ENCODE measurements at regions not wholly inside any gene's neighbourhood (a gene's known extent, or its start where the extent isn't known, plus 50 kb on each side); places are given as distances from the start of the nearest gene placed in this dataset.

DNA sequence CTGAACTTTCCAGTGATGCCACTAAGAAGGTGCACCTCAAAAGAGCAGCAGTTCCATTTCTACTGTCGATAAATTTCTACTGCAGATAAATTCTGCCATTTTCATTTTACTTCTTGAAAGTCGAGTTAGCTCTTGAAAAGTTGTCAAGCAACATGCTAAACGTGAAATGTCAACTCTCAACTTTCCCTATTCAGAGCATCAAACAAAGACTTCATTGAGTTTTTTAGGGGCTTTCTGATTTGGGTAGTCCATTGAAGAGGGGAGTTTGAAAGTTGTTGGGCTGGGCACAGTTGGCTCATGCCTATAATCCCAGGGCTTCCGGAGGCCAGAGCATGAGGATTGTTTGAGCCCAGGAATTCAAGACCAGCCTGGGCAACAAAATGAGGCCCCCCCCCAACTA, 59.4 kb upstream of the SYNE2 start:
- Histone ChIP-seq H3K4me3 (no peak overlapping the region), H3K27ac (ENCODE audit: low read depth in 1 of 2, low read length in 1 of 2) (no peak overlapping the region), H3K36me3 (ENCODE audit: control insufficient read depth in 4 of 4, insufficient read depth in 4 of 4, low read length in 4 of 4) (no peaks in the 10 kb centered on the region), H3K9me3 (ENCODE audit: control insufficient read depth in 4 of 4, insufficient read depth in 3 of 4, low read length in 3 of 4) (no peaks in the 10 kb centered on the region), H3K27me3 (ENCODE audit: control insufficient read depth in 3 of 3, insufficient read depth in 3 of 3, low read length in 2 of 3) (no peaks in the 10 kb centered on the region), H3K4me1 (ENCODE audit: control insufficient read depth in 5 of 5, insufficient read depth in 5 of 5, low read length in 5 of 5) (peaks cover 0 to 1% (median 0%) of the 10 kb centered on the region in 5 donors), H3K9ac (ENCODE audit: insufficient read depth in 1 of 2, low read length in 2 of 2) (no peak overlapping the region)
- TF ChIP-seq, protein P1, sequence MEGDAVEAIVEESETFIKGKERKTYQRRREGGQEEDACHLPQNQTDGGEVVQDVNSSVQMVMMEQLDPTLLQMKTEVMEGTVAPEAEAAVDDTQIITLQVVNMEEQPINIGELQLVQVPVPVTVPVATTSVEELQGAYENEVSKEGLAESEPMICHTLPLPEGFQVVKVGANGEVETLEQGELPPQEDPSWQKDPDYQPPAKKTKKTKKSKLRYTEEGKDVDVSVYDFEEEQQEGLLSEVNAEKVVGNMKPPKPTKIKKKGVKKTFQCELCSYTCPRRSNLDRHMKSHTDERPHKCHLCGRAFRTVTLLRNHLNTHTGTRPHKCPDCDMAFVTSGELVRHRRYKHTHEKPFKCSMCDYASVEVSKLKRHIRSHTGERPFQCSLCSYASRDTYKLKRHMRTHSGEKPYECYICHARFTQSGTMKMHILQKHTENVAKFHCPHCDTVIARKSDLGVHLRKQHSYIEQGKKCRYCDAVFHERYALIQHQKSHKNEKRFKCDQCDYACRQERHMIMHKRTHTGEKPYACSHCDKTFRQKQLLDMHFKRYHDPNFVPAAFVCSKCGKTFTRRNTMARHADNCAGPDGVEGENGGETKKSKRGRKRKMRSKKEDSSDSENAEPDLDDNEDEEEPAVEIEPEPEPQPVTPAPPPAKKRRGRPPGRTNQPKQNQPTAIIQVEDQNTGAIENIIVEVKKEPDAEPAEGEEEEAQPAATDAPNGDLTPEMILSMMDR (IDR thresholded peaks at IDR 0.05; ENCODE audit: control extremely low read depth, extremely low read depth): no peak
- DNase-seq: peak; percentile 43 to 80 (median 57)
- WGBS, 2 donors: 64 to 84% methylated on average over 4 of the region's 4 CpGs
- no peak for ATAC-seq (ENCODE audit: insufficient read depth, low FRiP score)

DNA sequence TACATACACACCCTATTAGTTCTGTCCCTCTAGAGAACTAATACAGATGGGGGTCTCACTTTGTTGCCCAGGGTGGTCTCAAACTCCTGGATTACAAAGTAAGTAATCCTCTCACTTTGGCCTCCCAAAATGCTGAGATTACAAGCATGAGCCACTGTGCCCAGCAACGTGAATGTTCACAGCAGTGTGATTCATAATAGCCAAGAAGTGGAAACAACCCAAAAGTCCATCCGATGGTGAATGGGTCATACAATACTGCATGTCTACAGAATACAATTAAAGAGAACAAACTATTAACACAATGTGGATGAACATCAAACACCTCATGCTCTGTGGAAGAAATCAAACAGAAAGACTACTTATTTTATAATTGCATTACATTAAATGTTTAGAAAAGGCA, 57.3 kb upstream of the SYNE2 start:
- Histone ChIP-seq H3K4me1 (ENCODE audit: control insufficient read depth in 5 of 5, insufficient read depth in 5 of 5, low read length in 5 of 5) (no peaks in the 10 kb centered on the region), H3K9ac (ENCODE audit: insufficient read depth in 1 of 2, low read length in 2 of 2) (no peak overlapping the region), H3K9me3 (ENCODE audit: control insufficient read depth in 4 of 4, insufficient read depth in 3 of 4, low read length in 3 of 4) (no peaks in the 10 kb centered on the region), H3K4me3 (no peak overlapping the region), H3K27me3 (ENCODE audit: control insufficient read depth in 3 of 3, insufficient read depth in 3 of 3, low read length in 2 of 3) (no peaks in the 10 kb centered on the region), H3K36me3 (ENCODE audit: control insufficient read depth in 4 of 4, insufficient read depth in 4 of 4, low read length in 4 of 4) (no peaks in the 10 kb centered on the region), H3K27ac (ENCODE audit: low read depth in 1 of 2, low read length in 1 of 2) (no peak overlapping the region)
- 68 to 89% methylated on average over 2 of the region's 2 CpGs for WGBS, 2 donors
- DNase-seq (no peak), ATAC-seq (ENCODE audit: insufficient read depth, low FRiP score) (no peak)
- TF ChIP-seq, protein P1 (IDR thresholded peaks at IDR 0.05; ENCODE audit: control extremely low read depth, extremely low read depth): no peak

DNA sequence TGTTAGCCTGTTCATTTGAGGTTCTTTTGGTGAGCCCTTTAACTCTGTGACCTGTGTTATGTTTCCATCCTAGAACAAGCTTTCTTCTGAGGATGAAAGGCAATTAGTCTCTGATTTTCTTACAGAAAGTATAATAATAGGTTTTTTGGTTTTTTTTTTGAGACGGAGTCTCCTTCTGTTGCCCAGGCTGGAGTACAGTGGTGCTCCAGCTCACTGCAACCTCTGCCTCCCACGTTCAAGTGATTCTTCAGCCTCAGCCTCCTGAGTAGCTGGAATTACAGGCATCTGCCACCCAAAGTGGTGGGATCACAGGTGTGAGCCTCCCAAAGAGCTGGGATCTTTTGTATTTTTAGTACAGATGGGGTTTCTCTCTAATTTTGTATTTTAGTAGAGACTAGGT, 52.7 kb upstream of the SYNE2 start:
- Histone ChIP-seq H3K9me3 (ENCODE audit: control insufficient read depth in 4 of 4, insufficient read depth in 3 of 4, low read length in 3 of 4) (no peaks in the 10 kb centered on the region), H3K4me1 (ENCODE audit: control insufficient read depth in 5 of 5, insufficient read depth in 5 of 5, low read length in 5 of 5) (no peaks in the 10 kb centered on the region), H3K36me3 (ENCODE audit: control insufficient read depth in 4 of 4, insufficient read depth in 4 of 4, low read length in 4 of 4) (no peaks in the 10 kb centered on the region), H3K4me3 (no peak overlapping the region), H3K9ac (ENCODE audit: insufficient read depth in 1 of 2, low read length in 2 of 2) (no peak overlapping the region), H3K27me3 (ENCODE audit: control insufficient read depth in 3 of 3, insufficient read depth in 3 of 3, low read length in 2 of 3) (no peaks in the 10 kb centered on the region), H3K27ac (ENCODE audit: low read depth in 1 of 2, low read length in 1 of 2) (no peak overlapping the region)
- TF ChIP-seq, protein P1 (IDR thresholded peaks at IDR 0.05; ENCODE audit: control extremely low read depth, extremely low read depth): no peak
- no peak for ATAC-seq (ENCODE audit: insufficient read depth, low FRiP score)
- WGBS, 2 donors: 62 to 78% methylated on average over 2 of the region's 2 CpGs
- DNase-seq: no peak

DNA sequence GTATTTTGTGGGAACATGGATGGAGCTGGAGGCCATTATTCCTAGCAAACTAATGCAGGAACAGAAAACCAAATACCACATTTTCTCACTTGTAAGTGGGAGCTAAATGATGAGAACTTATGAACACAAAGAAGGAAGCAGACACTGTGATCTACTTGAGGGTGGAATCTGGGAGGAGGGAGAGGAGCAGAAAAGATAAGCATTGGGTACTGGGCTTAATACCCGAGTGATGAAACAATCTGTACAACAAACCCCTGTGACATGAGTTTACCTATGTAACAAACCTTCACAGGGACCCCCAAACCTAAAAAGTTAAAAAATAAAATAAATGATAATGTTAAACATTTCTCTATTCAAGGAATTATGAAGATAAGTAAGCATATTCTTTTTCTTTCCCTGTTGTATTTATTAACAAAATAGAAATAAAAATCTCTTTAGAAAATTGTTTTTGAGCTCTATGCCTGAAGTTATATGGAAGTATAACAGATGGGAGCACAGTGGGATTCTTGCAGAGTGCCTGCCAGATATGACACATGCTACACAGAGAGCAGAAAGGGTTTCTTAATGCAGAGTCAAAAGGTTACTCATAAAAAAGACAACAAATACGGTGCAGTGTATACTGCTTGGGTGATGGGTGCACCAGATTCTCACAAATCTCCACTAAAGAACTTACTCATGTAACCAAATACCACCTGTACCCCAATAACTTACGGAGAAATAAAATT, 52.0 kb upstream of the SYNE2 start:
- no peak overlapping the region for H3K9ac ChIP-seq (ENCODE audit: insufficient read depth in 1 of 2, low read length in 2 of 2)
- no peaks in the 10 kb centered on the region for H3K36me3 ChIP-seq (ENCODE audit: control insufficient read depth in 4 of 4, insufficient read depth in 4 of 4, low read length in 4 of 4)
- no peak for DNase-seq
- no peak overlapping the region for H3K27ac ChIP-seq (ENCODE audit: low read depth in 1 of 2, low read length in 1 of 2)
- no peaks in the 10 kb centered on the region for H3K9me3 ChIP-seq (ENCODE audit: control insufficient read depth in 4 of 4, insufficient read depth in 3 of 4, low read length in 3 of 4)
- no peak overlapping the region for H3K4me3 ChIP-seq
- TF ChIP-seq, protein P1 (IDR thresholded peaks at IDR 0.05; ENCODE audit: control extremely low read depth, extremely low read depth): no peak
- H3K4me1 ChIP-seq (ENCODE audit: control insufficient read depth in 5 of 5, insufficient read depth in 5 of 5, low read length in 5 of 5): no peaks in the 10 kb centered on the region
- no peak for ATAC-seq (ENCODE audit: insufficient read depth, low FRiP score)
- WGBS, 2 donors: 80 to 84% methylated on average over 3 of the region's 3 CpGs
- no peaks in the 10 kb centered on the region for H3K27me3 ChIP-seq (ENCODE audit: control insufficient read depth in 3 of 3, insufficient read depth in 3 of 3, low read length in 2 of 3)
